HG03060 (cell line): ENCODE measurements at regions not wholly inside any gene's neighbourhood (a gene's known extent, or its start where the extent isn't known, plus 50 kb on each side); places are given as distances from the start of the nearest gene placed in this dataset.
"Not testable (repeated sequence)": the region's sequence is repeated elsewhere in the genome, so short reads cannot be mapped to it uniquely, and the experiment has no call there.

Source experiments
- ATAC-seq: cut with Tn5 transposase; IDR thresholded peaks from one replicate; pipeline ENCODE4 v1.9.1; 2021; ENCODE audit warnings: low read depth, moderate number of reproducible peaks; ENCODE audit not compliant: unreplicated experiment

DNA sequence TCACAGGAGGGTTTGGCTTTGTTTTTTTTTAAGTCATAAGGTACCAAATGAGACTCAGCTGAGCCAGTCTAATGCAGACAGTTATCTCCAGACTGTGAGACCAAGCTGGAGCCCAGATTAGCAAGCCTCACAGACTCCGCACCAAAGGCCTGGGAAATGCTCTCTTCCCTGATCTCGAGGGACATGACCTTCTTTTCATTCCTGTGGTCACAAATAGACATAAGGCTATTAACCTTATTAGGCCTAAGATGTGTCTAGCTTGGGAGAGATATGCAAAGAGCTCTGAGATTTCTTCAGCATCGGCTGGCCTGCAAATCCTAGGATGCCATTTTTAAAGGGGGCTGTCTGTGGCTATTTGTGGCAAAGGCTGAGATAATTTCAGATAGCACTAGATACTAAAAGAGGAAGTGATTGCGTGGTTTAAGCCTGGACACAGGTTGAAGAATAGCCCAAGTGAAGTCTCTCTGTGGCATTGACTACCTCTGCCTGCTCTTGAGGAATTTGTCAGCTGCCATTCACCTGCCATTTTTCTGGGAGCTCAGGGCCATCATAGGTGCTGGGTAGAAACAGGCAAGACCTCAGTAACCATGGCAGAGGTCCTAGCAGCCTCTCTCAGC is 301.3 kb downstream of the SIPA1L2 start:
- ATAC-seq = no peak

DNA sequence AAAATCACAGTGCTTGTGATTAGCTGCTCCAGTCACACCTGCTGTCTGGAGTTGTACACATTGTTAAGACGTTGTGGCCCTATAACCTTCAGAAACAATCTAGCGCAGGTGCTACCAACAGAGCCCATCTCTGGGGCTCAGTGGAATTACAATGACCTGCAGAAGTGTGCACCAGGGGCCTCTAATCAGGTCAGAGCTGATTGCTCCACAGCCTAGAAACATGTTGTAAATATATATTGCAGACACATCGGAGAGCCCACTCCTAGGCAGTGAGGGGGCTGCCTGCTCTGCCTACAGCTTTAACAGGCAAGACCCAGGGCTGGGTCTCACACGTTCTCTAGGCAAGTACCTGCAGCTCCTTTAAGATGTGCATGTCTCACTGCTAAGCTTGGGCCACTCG is 302.0 kb downstream of the SIPA1L2 start:
- no peak for ATAC-seq

DNA sequence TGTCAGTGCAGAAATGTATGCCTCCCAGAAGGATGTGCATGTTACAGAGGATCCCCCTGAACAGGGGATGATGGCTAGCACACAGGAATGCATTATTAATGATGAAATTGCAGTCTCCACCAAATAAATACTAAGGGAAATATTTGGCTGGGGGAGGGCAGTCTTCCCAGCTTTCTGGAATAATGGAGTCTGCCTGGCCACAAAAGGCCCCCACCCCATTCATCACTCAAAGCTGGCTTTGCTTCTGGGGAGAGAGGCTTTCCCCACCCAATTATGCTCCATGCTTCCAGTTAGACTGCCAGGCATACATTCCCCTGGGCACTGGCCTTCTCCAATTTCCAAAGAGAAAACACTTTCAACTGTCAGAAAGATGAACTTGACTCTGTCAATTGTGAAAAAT is 302.7 kb downstream of the SIPA1L2 start:
- no peak for ATAC-seq

DNA sequence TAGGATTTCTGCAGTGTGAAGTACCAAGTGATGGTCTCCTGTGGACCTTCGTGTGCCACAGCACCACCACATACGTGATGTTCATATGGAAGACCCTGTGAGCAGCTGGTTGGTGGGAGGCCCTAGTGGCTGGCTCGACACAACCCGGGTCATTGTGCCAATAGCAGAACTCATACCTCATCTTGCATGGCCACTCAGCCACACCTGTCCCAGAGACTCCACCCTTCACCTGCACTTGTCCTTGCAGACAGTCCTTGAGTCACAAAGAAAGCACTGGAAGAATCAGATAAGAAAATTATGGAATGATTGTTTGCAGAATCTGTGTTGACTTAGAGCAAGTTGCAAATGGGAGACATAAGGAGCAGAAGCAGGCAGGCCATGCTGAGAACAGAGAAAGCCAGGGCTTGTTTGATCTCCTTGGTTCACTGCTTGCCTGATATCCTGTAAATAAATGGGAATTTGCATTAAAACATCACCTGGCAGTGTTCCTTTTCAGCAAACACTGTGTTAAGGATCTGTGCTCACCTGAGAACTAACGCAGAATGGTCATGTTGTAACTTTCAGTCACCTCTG is 307.7 kb downstream of the SIPA1L2 start:
- ATAC-seq = no peak

DNA sequence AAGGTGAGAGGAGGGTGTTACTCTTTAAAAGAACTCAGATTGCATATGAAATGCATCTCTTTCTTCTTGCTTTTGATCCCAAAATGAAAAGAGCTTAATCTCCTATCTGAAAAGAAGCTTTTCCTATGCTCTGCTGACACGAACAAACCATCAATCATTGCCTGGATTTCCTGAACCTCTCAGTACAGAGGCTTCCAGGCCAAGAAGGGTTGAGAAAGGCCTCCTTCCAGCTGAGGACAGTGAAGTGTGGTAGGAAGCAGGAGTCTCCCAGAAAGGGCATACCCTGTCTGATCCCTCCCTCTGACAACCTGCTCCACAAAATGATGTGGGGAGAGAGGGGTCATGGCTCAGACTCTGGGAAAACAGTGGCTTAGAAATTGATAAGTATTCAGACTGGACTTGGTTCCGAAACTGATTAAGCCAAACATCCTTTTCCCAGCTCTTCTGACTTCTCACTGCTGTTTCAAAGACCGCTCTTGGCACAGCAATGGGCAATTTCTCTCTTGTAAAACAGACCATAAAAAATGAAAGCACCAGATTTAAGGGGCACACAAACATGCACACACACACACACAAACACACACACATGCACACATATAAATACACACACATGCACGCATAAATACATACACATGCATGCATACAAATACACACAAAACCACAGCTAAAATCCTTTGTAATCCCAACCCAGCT is 310.3 kb downstream of the SIPA1L2 start:
- no peak for ATAC-seq

DNA sequence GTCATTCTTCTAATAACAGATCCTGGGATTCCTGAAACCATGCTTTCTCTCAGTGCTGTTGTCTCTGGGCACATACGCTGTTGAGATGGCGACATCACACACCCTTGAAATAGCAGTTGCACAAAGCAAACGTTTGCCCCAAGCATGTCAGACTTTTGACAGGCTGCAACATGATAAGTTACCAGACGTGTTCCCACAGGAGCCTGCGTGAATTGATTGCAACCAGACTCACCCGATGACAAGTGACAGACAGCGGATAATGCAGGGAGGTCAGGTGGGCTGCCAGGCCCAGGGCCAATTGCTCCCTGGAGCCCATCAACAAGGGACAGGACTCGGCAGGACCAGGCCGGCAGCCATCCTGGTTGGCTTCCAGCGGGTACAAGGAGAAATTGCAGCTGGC is 310.9 kb downstream of the SIPA1L2 start:
- no peak for ATAC-seq

DNA sequence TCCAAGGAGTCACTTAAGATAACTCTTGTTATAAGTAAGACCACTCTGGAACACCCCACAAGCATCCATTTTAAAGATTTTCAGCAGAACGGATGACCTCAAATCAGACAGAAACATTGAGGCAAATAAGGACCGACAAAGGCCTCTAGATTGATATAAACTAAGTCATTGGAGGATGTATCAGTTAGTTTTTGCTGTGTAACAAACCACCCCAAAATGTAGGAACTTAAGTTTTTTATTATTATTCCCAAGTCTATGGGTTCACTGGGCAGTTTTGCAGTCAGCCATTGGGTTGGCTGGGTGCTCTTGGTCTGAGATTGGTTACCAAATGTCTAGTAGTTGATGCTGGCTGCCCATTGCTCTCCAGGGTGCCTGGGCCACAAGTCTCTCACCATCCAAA is 311.8 kb downstream of the SIPA1L2 start:
- ATAC-seq = no peak

DNA sequence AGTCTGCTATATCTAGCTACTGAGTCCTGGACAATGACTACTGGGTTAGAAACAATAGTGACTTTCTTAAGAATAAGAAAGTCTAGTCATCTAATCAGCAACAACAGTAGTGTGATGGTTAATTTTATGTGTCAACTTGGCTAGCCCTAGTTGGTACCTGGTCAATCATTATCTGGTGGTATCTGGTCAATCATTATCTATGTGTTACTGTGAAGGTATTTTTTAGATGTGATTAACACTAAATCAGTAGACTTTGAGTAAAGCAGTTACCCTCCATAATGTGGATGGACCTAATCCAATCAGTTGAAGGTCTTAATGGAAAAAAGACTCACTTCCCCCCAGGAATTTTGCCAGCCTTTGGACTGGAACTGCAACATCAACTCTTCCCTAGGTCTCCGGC is 312.6 kb downstream of the SIPA1L2 start:
- no peak for ATAC-seq

DNA sequence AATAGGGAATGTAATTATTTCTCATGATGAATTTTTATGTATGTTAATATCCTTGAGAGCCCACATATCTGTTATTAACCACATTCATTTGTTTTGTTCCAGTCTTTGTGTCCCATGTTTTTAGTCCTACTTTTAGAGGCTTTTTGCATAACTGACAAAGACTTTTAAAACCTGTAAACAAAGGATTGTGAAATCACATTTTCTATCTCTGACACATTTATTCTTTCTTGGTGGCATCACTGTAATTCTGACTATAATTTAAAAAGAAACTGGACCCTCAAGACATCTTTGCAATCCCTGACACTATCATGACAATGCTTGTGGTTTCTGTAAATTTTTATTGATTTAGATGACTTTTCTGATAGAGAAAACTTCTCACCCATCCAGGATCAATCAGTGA is 313.1 kb downstream of the SIPA1L2 start:
- ATAC-seq = no peak

DNA sequence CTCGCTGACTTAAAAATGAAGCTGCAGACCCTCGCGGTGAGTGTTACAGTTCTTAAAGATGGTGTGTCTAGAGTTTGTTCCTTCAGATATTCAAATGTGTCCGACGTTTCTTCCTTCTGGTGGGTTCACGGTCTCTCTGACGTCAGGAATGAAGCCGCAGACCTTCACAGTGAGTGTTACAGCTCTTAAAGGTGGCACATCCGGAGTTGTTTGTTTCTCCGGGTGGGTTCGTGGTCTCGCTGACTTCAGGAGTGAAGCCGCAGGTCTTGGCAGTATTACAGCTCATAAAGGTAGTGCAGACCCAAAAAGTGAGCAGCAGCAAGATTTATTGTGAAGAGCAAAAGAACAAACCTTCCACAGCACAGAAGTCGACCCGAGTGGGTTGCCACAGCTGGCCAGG is 316.1 kb downstream of the SIPA1L2 start:
- ATAC-seq = not testable (repeated sequence)

DNA sequence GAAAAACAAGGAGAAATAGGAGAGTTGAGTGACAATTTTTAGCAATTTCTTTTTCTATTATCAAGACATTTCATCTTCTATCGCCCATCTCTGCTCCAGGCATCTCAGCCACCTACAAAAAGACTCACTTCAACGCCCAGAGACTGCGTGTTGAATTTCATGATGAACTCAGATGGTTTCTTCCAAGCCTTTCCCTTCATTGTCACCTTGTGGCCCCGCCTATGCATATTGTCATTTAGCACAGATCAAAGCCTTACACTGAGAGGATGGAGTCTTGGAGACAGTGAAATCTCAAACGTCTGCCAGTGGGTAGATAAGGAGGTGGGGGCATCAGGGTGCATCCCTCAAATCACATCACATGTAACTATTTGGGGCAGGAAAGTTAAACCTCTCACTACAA is 319.4 kb downstream of the SIPA1L2 start:
- no peak for ATAC-seq

DNA sequence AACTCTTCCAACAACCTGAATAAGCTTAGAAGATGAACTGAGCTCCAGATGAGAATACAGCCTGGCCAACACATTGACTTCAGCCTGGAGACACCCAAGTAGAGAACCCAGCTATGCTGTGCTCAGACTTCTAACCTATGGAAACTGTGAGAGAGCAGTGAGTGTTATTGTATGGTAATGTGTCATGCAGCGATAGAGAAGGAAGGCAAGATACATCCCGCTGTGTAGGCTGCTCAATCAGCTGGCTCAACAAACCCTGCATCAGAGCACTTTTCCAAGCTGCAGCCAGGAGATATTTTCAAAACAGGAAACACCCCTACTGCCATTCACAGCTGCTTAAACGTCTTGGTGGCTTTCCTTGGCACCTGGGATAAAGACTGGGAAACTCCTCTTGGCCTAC is 321.3 kb downstream of the SIPA1L2 start:
- no peak for ATAC-seq

DNA sequence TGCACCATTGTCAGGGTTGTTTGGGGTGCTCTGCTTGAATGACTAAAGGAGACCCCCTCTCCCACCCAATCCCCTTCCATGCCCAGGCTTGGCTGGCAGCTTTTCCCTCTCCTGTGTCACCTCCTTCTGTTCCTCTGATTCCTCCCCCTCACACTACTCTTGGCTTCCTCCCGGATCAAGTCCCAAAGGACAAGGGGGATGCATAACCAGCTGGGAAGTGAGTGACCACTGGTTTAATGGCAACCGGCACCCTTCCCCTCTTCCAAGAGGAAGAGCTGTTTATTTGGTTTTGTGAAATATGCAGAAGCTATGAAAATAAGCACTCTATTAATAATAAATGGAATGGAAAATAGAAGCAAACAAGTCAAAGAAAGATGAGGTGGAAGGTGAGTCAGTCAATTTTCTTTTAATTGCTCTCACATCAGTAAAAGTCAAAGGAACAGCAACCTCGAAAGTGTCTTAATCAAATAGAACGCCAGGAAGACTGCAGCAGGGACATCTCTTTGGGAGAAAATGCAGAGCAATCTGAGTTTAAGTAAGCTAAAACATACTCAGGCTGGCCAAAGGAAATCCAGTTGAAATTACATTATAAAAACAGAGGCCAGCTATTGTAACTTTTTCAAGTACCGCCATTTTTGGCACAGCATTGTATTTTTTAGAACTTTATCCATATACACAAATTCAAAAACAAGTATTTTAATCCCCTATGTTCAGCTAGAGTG is 322.5 kb downstream of the SIPA1L2 start:
- ATAC-seq = no peak

DNA sequence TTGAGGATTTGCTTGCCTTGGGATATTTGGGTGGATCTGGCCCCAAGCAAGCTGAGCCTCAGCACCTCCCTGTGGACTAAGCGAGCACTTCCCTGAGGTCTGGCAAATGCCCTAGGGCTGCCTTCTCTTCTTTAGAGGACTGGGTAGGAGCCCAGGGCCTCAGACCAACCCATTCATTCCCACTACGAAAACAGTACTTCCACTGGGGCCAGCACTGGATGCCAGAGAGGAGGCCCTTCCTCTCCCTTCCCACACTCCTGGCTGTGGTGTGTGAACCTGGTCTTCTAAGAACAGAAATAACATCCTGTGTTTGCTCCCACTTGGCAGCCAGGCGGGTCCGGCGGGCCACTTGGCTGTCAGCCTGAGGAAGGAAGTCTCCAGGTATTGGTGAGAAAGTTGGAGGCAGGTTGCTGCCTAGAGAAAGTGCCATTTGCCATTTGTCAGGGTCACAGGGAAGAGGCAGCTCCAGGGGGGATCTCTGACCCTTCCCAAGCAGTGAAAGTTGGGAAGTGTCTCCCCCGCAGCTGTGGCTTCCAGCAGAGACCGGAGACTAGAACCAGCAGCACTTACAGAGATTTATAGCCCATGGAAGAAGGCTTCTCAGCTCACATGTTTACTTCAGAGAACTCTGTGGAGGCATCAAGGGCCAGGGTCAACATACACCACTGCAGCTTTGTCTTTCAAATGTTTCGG is 323.5 kb downstream of the SIPA1L2 start:
- no peak for ATAC-seq

DNA sequence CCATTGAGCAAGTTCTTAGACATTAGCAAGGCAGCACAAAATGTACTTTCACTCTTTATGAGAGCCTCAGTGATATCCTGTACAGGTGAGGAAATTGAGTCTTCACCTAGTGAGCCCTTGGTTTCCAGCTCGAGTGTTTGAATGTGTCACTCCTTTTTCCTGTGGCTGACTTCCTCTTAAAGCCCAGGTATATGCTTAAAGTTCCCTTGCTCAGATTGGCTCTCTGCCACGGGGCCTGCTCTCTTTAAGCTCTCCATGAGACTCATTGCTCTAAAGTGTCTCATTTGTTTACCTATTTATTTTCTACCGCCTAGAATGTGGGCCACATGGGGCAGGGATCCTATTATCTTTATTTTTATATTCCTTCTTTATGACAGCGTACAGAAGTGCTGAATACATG is 324.9 kb downstream of the SIPA1L2 start:
- no peak for ATAC-seq

DNA sequence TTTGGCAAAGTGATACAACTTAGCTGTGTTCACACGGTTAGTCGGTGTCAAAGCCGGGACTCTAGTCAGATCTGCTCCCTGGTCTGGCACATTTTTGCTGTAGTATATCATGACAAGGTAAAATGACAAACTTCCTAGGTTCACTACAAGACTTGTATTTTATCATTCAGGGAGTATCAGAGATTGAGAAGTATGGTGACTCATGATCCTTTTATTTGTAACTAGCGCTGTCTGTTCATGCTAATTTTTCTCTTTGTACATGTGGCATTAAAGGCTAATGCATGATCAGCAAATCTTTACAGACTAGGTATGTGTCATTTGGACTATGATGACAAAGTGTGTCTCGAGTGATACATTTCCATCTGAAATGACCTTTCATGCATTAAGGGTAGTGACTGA is 326.7 kb downstream of the SIPA1L2 start:
- ATAC-seq = no peak

DNA sequence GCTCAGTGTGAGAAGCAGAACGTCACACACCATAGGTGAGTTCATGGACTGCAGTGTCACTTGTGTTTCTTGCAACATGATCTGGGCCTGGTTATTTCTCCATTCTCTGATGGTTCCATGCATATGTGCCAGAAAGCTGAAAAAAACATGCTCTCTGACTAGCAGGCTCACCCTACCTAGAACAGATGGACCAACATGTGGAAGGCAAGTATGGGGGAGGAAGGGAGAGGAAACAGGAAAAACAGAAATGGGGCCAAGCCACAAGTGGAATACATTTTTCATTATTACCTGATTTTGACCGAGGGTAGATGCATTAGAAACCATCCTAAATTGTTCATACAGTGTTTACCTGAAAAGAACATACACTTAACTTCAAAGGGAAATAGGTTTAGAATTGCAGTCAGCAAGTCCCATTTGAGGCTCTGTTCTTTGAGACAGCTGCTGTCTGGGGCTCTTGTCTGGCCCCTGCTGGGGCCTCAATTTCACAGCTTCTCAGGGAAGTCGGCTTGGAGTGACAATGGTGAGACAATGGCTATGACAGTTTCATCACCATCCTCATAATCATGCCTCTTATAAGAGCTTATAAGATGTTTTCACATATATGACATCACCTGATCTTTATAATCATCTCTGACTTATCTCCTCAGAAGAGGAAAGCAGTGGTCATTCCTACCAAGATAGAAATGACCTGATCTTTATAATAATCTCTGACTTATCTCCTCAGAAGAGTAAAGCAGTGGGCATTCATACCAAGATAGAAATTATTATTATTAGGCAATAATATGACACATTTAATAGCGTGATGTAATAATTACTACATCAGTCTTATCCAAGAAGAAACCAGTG is 327.3 kb downstream of the SIPA1L2 start:
- ATAC-seq = no peak

DNA sequence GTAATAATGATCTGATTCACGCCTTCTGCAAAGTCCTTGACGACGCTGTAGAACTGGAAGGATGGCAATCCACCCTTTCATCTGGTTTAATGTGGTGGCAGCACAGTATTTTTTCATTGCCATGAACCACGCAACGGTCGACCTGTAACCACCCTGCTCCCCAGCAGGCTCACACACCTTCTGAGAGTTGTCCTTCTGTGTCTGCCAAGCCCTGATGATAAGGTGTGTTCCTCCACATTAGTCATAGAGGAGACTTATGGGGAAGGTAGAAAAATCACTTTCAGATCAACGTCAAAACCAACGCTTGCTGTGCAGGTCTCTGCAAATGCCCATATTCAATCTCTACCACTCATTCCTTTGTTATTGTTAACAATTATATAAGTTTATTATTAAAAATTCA is 328.7 kb downstream of the SIPA1L2 start:
- ATAC-seq = no peak

DNA sequence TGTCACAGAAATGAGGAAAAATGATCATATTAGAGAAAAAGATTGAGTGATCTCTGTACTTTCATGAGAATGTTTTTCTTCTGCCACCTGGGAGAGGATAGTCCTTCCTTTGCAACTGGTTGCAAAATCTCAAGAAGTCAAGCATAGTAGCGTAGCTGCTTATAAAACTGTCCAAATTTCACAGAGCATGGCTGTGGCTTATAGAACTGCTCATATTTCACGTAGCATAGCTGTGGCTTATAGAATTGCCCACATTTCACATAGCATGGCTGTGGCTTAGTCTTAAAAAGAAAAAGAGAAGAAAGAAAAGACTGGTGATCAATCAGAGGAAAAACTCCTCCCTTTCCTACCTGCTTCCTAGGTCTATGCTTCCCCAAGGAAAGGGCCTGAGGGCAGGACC is 329.5 kb downstream of the SIPA1L2 start:
- no peak for ATAC-seq

DNA sequence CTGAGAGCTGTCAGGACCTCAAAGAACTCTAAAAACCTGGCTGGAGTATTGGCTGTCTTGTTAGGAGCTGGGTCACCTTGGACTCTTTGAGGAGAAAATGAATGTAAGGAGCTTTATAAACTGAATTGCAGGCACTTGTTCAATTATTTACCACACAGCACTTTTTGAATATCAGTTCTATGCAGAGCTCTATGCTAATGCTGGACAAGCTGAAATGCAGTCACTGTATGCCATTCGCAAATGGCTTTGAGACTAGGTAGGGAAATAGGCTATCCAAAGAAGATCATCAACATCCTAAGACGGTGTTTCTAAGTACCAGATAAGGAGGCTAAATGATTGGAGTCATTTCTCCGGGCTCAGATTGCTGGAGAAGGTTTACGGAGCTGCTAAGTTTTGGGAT is 333.5 kb downstream of the SIPA1L2 start:
- no peak for ATAC-seq
